GM12875 (cell line): ENCODE measurements at regions not wholly inside any gene's neighbourhood (a gene's known extent, or its start where the extent isn't known, plus 50 kb on each side); places are given as distances from the start of the nearest gene placed in this dataset.

Experiments
- H3K4me3 ChIP-seq: one replicate; pipeline ENCODE4 v1.5.1; 2011; ENCODE audit warnings: low read depth, low read length, control low read depth
- TF ChIP-seq, protein P1 (sequence below): IDR thresholded peaks from 2 replicates; pipeline ENCODE4 v1.5.1; 2011; ENCODE audit warnings: low read depth, mild to moderate bottlenecking, control low read depth, inconsistent platforms, low read length, moderate library complexity, borderline replicate concordance; ENCODE audit not compliant: insufficient read depth

DNA sequence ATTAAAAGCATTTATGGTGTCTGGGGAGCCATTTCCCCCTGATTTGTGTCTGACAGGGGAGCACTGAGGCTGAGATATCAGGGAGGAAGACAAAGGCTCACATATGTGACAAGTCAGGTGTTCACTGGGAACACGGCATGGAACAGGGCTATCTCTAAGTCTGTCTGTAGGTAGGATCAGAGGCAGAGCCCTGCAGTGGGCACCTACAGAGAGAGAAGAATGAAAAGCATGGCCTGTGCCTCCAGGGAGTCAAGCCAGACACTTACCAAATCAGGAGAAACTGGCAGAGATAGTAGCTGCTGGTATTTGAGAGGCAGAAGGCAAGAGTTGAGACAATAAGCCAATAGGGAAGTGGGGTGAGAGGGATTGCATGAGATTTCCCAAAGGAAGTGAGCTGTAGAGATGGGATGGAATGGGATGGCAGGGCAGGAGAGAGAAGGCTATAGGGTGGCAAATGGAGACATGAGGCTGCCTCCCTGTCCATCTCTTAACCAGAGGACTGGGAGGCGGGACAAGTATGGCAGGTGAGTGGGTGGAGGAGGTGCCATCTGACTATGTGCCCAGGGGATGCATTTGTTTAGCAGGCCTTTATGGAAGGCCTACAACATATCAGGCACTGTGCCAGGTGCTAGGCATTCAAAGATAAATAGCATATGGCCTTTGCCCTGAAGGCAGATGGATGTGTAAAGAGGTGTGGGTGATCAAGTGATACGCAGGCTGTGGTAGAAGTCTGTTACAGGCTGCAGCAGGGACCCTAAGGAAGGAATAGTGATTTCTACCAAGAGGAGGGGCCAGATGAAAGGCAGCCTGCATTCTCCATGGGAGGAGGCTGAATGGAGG lies 136.2 kb upstream of the IPO9 start:
- TF ChIP-seq, protein P1, sequence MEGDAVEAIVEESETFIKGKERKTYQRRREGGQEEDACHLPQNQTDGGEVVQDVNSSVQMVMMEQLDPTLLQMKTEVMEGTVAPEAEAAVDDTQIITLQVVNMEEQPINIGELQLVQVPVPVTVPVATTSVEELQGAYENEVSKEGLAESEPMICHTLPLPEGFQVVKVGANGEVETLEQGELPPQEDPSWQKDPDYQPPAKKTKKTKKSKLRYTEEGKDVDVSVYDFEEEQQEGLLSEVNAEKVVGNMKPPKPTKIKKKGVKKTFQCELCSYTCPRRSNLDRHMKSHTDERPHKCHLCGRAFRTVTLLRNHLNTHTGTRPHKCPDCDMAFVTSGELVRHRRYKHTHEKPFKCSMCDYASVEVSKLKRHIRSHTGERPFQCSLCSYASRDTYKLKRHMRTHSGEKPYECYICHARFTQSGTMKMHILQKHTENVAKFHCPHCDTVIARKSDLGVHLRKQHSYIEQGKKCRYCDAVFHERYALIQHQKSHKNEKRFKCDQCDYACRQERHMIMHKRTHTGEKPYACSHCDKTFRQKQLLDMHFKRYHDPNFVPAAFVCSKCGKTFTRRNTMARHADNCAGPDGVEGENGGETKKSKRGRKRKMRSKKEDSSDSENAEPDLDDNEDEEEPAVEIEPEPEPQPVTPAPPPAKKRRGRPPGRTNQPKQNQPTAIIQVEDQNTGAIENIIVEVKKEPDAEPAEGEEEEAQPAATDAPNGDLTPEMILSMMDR: no peak

DNA sequence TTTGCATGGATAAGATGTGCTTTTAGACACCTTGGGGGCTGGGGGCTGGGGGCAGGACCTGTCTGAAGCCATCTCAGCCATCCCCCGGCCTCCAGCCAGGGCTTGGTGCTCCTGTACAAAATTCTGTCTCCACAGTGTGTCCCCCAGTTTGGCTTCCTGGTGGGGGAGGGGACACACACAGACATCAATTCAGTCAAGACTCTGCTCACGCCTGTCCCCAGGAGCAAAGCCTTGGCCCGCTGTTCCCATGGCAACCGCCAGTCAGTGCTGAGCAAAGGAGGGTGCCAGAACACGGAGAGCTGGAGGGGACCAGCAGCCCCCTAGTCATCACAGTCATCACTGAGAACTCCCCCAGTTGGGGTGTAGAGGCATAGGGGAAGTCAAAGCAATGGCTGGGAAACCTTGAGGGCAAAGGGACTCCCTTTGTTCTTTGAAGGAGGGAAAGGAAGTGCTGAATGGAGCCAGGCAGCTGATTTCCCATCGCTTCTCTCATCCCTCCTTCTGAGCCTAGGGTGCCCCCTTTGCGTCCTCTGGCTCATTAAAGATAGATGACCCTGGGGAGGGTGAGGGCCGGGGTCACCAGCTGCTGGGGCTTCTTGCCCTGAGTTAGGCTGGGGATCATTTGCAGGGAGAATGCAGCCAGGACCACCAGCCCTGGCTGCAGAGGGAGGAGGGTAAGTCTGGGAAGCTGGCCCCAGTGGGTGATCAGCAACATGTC lies 134.9 kb upstream of the IPO9 start:
- no peak overlapping the region for H3K4me3 ChIP-seq
- TF ChIP-seq, protein P1: no peak

More for the DNA sequence above, 136.2 kb upstream of the IPO9 start:
- H3K4me3 ChIP-seq: no peak overlapping the region

DNA sequence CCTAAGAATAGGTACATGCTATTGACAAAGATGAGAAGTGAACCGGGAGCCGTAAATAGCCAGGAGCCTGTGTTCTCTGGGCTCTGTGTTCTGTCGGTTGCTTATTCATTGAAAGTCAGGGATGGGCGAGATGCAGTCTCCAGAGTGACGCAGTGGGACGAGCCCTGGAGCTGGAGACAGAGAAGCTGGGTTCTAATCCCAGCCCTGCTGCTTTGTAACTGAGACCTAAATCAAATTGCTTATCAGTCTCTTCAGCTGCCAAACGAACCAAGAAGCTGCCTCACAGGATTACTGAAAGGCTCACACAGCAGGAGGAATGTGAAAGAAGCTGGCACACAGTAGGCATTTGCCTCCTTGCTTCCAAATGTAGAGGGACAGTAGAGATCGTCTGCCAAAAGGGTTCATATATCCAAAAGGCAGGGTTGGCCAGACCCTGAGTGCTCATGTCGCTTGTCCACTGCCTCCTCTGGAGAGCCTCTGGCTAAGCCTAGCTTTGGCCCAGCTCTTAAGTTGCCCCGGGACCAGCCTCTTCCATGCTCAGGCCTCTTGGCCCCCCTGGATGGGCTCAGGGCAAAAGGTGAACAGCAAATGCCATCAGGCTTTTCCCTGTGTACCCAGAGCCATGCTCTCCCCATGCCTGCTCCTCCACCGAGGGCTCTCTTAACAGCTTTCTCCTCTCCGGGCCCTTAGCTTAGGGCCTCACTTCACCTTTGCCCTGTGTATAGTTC lies 134.2 kb upstream of the IPO9 start:
- H3K4me3 ChIP-seq: no peak overlapping the region
- TF ChIP-seq, protein P1: no peak

DNA sequence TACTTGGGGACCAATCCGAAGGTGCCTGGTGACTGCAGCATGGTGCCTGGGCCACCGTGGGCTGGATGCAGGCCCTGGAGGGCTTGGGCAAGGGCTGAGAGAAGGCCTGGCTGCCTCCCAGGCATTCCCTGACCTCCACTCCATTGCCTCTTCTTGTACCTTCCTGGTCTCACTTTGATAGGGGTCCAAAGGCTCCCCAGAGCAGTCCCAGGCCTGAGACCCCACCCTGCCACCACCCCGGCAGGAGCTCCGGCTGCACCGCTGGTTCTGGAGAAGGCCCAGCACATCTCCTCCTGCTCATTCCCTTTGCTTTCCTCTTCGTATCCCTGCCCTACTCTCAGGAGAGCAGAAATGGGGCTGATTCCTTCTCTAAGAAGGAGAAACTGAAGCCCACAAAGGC lies 133.3 kb upstream of the IPO9 start:
- TF ChIP-seq, protein P1: no peak
- no peak overlapping the region for H3K4me3 ChIP-seq

DNA sequence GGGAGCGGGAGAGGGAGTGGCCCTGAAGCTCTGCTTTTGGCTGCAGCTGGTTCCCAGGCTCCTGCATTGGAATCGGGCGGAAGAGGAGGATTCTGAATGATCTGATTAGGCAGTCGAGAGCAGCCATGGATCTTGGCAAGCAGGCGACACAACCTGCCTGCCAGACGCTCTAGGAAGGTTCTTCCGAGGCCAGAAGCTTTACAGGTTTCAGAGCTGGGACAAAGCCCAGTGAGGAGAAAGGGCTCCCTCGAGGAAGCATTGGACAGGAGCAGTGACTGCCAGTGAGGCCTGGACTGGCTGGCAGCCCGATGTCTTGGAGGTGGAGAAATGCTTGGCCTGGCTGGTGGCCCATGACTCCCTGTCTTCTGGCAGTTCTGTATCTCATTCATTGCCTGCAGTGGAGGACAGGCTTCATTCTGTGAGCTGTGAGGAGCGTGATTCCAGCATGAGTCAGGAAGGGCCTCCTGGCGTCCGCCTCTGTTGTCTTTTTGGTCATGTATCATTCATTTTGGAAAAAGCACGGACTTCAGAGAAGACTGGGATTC lies 132.7 kb upstream of the IPO9 start:
- no peak overlapping the region for H3K4me3 ChIP-seq
- TF ChIP-seq, protein P1: no peak

DNA sequence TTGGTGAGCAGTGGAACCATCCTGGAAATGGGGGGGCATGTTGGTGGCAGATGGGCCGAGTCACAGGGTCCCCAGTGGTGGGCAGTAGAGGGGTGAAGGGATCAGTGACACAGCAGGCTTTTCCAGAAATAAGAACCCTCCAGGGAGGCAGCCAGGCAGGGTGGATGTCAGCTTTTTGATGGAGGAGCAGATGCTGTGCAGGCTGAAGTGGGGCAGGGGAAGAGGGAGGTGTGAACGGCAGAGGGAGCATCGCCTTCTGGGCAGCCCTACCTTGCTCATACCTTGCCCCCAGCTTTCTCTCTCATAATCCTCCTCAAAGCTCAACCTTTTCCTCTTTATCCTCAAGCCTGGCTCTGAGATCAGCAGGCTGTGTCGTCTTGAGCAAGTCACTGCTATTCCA lies 131.8 kb upstream of the IPO9 start:
- TF ChIP-seq, protein P1: no peak
- no peak overlapping the region for H3K4me3 ChIP-seq
